ENCODE measurements at regions not wholly inside any gene's neighbourhood (a gene's known extent, or its start where the extent isn't known, plus 50 kb on each side); places are given as distances from the start of the nearest gene placed in this dataset.

DNA sequence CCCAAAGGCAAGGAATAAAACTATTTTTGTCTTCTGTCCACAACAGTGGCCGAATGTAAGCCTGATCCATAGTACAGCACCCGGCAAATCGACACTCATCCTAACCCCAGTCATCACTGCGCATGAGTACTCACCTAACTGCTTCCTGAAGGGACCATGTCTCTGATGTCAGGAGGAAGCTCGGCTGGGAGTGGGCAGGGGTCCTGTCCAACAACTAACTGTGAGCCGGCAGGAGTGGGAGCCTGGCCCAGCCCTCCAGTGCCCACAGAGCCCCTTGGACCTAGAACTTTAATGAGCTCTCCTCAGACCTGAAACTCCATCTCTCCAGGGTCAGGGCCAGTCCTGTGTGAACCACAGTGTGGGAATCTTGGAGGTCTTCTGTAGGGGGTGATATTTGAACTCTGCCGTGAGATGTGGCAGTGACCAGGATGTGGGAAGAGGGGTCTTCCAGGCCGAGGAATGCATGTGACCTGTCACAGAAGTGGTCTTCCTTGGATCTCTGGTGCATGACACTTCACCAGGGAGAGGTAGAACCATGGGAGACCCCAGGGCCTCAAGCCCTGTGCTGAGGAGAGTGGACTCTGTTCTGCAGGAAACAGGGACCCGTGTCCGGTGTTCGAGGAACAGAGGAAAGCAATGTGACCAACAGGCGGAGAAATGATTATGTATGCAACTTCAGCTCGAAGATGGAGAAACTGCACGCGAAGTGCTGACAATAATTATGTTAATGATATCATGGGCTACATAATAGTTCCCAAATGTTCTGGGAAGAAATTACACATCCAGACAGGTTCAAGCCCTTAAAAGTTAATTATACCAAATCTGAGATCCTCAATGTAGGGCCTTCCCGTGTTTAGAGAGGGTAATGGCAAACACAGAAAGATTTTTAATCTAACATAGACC is 240.1 kb upstream of the HDAC4 start:
- DNase-seq = no peak

DNA sequence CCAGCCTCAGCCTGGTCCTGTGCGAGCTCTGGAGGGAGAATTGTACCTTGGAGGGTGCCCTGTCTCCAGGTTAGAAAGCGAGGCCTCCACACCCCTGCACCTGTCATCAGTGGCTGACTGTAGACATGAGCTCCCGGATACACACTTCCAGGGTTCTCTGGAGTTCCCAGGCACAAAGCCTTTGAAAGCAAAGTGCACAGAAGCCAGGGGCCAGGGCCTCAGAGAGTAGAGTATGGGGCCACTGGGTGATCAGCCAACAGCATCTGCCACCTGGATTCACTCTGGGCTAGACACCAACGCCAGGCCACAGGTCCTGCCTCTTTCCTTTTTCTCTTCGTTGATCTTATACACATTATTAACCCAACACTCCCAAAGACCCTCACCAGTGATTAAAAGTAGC is 239.4 kb upstream of the HDAC4 start:
- DNase-seq = no peak

DNA sequence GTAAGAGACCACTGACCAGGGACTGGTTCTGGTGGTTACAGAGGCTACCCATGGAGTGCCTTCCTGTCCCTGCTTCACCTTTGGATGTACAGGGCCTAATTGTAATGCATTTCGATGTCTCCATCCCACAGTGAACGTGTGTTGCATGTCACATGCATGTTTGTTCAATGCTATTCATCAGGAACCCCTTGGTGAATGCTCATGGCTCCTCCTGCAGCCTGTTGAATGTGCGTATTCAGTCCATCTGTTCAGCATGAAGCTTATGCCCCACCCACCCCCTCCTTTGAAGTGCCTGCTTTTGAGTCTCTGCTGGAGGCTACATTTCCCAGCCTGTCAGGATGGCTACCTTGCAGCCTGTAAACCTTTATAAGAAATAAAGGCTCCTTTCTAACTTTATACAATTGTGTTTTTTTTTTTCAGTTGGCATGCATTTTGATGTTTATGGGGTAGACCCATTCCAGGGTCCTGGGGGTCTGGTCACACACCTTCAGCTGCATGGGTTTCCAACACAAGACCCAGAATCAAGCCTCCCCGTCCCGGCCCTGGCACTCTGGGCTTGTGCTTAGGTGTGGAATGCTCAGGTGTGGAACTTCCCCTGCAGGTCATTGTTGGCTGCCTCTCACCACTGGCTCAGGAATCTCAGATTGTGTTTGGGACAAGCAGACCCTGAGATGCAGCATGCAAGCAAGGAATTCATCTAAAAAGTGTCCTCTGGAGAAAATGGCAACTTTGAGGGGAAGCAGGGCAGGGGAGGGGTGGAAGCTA is 238.8 kb upstream of the HDAC4 start:
- no peak for DNase-seq

DNA sequence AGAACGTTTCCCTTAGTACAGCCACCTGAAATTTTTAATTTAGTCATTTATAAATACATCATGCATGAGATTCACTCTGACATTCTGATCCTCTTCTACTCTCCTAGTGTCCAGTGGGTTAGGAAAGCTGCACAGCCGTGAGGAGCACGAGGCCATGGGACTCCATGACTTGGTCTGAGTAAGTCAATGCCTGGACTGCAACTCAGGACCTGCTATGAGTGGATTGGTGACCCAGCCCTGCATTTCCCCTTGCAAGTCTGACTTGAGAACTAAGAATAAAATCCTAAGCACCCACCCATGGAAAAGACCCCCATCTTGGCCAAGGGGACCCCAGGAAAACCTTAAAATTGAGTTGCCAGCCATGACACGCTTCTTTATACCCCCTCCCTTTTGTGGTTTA is 237.6 kb upstream of the HDAC4 start:
- no peak for DNase-seq

DNA sequence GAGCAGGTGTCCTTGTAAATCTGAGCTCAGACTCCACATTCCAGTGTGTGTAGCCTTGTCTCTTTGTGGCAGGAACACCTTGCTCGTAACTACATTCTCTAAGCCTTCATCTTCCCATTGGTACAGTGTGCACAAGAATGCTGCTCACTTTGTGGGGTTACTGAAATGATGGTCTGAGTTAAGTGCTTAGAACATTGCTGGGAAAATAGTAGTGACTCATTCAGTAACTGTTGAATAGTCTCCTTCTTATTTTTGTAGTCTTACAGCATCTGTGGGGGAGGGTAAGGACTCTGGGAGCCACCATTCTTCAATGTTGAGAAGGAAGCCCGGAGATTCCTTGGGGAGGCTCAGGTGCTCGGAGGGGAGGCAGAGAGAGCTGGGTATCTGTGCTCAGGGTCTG is 236.0 kb upstream of the HDAC4 start:
- no peak for DNase-seq

DNA sequence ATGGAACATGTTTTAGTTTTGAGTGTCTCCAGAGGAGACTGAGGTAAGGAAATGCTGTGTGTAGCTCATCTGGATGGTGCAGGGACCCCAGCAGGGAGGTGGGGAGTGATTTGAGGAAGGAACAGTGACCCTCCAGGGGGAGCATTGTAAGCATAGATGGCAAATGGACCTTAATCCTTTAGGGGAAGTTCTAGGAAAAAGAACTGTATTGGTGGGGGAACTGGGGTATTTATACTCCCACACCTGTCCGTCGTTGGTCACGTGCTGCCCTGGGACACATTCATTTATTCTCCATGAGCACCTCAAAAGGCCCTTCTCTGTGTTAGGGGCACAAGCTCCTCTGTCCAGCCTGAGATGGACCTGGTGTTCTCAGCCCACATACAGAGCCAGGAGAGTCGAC is 233.9 kb upstream of the HDAC4 start:
- no peak for DNase-seq

DNA sequence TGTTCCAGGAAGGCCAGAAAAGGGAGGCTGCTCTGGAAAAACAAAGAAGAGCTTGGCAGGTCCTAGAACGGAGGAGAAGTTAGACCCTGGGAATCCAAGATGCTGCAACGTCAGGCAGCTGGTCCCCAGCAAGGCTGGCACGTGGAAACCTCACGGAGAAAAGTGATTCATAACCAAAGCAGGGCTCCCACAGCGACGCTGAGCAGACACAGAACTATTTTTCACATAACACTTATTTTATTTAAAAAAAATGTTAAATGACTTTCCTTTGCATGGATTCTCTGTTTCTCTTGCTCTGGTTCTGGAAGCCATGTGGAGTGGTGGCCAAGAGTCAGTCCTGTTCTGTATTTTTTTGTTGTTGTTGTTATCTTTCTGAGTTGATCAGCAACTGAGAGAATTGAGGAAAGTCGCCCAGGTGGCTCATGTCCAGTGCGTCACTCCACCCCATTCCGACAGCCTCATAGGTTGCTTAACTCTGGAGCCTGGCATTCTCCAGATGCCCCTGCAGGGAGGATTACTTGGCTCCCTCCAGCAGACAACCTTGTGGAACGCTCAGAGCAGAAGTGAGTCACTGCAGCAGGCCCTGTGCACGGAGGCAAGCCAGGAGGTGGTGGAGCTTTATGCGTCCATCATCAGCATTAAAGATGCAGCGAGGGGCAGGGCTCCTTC is 229.9 kb upstream of the HDAC4 start:
- no peak for DNase-seq

DNA sequence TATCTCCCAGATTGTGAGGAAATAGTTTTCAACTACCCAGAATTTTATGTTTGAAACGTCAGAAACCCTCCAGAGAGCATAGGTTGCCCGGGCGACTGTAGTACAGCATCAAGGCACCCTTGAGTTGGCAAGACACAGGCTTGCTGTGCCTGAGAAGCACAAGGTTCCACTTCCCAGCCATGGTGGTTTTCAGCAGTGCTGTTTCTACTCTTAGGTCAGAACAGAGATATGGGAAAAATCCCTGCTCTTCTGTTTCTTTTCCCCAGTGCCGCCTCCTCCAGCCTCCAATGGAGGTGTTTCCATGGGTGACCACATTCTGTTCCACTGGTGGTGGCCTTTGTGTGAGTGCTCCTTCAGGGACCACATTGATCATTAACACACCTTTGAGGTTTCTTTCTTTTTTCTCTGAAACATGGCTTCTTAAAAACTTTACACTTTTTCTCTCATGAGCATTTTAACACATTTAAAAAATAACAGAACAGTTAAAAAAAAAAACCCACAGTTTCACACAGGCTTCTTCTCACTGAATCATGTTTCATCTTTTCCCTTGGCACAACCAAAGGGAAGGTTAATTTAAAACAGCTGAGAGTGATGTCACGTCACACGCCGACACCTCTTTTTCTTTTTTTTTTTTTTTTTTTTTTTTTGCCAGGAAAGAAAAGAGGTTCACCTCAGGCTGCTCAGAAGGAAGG is 229.3 kb upstream of the HDAC4 start:
- DNase-seq = no peak

DNA sequence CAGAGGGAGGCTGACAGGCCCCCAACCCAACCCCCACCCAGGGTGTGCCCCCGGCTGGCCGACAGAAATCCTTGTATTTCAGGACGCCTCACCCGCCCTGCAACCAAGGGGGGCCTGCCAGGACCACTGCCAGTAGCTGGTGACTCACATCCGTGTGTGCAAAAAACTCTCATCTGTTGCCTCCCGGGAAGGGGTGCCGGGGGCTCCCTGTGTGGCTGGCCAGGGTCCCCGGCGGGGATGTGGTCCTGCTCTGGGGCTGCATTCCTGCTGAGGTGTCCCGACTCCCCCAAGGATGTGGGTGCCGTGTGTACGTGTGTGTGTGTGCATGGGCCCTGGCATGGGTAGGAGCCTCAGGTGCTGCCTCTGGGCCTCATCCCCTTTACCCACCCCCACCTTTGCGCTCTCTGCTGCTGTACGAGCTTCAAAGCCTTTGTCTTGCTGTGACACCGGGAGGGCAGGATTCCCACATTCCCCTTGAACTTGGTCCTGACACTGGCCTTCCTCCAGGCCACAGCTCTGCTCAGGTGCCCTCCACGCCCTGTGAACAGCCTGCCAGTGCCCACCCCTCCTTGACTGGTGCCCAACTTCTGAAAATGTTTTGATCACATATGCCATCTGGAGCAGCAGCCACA is 226.3 kb upstream of the HDAC4 start:
- DNase-seq = no peak

DNA sequence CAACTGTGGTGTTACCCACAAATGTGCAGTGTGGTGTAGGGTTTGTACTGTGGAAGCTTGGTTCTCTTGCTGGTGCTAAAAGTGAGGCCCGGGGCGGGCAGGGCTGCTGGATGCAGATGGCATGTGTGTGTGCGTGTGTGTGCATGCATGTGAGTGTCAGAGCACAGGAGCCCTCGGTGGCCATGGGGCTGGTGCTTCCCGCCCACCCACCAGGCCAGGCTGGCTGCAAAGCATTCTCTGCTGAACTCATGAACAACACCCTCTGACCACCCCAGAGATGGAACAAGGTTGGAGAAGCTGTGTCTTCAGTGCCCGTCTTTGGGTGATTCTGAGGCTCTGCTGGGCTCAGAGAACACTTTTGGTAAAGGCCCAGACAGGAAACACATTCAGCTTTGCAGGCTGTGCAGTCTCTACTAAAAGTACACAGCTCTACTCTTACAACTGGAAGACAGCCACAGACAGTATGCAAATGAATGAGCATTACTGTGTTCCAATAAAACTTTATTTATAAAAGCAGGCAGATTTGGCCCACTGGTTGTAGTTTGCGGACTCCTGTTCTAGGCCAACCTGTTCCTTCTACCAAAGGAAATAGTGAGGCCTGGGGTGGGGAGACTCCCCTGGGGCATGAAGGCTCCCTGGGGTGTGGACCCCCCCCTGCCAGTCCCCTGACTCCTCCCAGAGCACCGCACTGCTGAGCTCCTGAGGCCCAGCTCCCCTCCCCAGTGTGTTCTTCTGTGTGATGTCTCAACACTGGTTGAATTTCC is 225.3 kb upstream of the HDAC4 start:
- no peak for DNase-seq

DNA sequence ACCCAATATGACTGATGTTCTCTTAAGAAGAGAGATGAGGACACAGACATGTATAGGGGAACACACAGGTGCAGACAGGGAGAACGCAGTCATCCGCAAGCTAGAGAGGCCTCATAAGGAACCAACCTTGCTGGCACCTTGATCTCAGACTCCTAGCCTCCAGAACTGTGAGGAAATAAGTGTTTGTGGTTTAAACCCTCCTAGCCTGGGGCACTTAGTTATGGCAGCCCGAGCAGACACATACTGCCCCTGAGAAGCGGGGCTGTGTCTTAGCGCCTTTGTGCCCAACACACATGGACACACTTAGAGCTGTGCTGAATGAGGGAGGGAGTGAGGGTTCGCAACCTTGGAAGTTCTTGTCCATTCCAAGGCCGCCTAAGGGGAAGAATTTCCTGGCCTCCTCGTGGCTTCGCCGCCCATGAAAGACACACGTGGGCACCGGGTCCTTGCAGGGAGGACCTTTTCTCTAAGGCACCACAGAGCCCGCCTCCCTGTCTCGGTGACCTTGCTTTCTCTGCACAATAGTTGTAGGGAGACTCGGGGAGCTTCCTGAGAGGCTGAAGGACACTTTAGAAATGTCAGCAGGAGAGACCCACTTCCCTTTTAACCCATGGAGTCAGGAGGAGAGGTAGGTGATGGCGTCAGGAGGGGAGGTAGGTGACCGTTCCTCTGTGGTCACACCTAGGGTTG is 224.5 kb upstream of the HDAC4 start:
- no peak for DNase-seq

DNA sequence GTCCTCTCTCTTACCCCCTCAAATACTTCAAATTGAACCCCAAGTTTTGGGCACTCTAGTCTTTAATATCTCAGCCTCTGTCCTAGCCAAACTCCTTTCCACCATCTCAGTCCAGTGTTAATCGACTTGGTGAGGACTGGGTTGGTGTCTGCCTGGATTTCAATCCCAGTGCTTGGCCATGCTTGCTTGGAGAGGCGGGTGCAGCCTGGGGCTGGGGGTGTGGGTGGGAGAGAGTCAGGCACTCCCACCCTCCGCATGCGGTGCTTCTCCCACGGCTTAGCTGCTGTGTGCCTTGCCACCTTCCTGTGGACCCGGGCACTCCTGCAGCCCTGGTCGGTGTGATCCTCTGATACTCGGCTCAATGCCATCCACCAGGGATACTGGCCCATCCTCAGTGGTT is 220.8 kb upstream of the HDAC4 start:
- no peak for DNase-seq

DNA sequence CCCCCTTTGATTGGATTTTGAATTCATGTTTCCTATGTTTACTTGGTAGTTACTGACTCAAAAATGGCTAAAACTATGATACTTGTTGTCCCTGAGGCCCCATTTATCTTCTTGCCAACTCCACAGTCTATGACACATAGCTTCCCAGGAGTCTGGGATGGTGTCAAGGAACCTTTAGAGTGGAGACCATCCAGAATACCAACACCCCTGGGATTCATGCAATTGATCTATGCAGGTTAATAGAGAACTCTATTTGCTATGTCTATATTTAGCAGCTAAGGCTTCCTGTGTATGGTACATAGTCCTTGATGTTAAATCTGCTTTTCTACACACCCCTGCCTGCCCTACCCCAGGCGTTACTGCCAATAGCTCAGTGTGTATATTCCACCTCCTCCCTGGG is 218.5 kb upstream of the HDAC4 start:
- DNase-seq = no peak

DNA sequence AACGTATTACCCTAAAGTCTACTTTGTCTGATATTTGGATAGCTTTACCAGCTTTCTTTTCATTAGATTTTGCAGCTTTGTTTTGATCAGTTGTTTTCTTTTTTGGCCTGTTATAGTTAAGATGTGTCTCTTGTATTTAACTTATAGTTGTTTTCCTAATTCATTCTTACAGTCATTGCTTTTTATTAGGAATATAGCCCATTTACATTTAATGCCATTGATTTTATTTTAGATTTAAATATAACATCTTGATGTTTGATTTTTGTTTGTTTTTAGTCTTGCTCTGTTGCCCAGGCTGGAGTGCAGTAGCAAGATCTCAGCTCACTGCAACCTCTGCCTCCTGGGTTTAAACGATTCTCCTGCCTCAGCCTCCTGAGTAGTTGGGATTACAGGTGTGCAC is 215.9 kb upstream of the HDAC4 start:
- no peak for DNase-seq

DNA sequence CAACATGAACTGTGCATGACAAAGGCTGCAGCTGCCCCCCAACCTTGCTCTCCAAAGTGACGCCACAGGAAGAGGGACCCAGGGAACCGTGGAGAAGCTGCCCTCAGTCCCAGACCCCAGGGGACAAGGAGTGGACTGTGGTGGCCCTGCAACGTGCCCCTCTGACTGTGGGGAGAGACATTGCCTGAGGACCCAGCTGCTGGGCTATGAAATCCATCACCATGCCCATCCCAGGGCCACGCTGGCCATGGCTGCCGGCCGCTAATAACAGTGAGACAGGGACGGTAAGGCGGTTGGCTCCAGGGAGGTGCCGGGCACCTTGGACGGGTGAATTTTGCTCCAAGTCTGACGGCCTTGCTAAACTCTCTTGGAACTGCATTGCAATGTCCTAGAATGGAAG is 211.3 kb upstream of the HDAC4 start:
- no peak for DNase-seq

DNA sequence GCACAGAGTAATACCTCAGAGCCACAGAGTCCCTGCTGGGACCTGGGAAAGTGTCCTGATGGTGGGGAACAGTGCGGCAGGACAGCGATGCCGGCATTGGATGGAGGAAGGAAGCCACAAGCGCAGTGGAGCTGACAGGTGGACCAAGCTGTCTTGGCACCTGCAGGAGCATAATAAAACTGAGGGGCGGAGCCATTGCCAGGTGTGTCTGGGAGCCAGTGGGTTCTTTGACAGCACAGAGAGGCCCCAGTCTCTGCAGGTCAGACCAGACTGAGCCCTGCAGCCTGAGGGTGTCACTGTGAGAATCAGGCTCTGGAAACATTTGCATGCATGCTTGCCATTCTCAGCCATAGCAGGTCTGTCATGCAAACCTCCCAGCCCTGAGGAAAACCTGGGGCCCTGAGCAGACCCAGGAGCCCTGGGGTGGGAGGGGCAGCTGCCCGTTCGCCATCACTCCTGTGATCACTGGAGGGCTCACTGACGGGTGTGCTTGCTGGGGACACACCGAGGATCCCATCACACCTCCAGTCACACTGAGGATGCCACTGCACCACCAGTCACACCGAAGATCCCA is 210.5 kb upstream of the HDAC4 start:
- DNase-seq = no peak

DNA sequence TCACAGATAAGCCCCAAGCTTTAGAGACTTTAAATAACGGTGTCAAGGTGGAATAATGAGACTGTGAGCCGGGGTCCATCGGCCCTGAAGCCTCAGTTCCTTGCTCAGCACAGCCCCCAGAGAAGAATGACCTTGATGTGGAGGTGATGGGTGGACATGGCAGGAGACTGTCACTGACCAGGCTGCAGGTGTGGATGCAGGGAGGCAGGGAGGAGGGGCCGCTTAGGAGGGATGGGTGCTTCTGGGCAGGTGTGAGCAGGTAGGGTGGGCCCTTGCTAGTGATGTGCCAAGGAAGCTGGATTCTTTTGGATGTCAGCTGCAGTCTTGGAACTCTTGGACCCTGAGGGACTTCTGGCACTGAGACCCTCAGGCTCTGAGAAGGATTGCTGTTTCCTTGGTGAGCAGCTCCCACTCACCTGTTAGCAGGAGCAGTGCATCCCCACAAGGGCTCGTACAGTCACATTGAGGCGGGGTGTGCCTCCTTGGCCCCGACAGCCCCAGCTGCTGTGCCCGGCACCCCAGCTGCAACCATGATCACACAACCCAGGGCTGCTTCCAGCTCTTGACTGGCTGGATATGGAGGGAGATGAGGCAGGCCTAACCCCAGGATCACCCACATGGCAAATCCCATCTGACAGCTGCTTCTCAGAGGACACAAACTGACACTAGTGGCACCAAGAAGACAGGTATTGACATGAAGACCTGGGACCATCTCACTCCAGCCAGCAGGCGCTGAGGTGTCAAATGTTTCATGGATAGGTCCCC is 209.8 kb upstream of the HDAC4 start:
- no peak for DNase-seq

DNA sequence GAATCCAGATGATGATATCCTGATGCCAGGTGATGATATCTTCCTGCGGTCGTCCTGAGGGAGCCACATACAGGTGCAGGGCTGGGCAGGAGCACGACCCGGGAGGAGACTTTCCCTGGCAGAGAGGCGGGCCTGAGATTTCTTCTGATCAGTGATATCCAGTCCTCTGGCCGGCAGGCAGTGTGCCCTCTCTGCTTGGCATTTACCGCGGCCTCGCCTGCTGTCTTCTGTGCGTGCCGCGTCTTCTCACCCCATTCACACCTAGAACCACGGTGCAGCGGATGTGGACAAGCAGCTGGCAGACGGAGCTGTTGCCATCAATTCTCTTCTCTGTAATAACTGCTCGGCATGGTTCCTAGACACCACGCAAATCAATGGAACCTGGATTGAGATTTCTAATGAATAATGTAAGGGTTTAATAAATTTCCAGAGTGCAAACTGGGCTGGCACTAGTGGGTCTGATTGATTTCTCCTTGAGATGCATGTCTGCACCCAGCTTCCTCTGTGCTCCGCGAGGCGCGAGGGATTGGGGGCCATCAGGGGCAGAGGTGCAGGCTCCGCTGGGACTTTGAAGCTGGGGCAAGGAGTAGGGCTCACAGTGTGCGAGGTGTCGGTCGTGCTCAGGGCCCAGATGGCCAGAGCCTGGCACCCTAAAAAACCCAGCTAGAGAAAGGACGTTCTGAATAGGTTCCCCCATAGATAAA is 208.9 kb upstream of the HDAC4 start:
- no peak for DNase-seq

DNA sequence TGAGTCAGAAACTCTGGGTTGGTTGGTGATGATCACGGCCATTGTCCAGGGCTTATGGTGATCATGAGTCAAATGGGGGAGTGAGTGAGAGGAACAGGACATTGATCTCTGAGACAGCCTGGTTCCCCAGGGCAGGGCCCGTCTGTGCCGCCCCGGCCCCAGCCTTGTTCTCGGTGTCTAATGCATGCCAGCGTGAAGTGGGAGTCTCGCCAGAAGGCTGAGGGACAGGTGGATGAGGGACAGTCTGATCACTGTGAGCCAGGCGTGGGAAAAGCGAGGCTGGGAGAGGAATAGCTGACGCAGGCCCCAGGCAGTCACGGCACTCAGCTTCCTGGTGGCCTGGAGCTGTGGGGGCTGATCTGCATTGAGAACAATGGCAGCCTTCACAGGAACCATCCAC is 208.3 kb upstream of the HDAC4 start:
- no peak for DNase-seq
